H9 (cell line): ENCODE measurements at regions not wholly inside any gene's neighbourhood (a gene's known extent, or its start where the extent isn't known, plus 50 kb on each side); places are given as distances from the start of the nearest gene placed in this dataset.

Experiments used
- DNase-seq: peaks from one replicate; pipeline ENCODE4 v3.0.0-alpha.2; 2017
- H2AFZ ChIP-seq: one replicate; pipeline ENCODE4 v1.6.1; 2013; ENCODE audit warnings: mild to moderate bottlenecking, low read length, control low read depth, moderate library complexity
- H2AK5ac ChIP-seq: 2 replicates; pipeline ENCODE4 v1.6.1; 2013; ENCODE audit warnings: low read length, control low read depth, mixed read lengths; ENCODE audit not compliant: insufficient read length
- H2BK120ac ChIP-seq: one replicate; pipeline ENCODE4 v1.6.1; 2013; ENCODE audit warnings: low read depth, mild to moderate bottlenecking, low read length, control low read depth, inconsistent platforms; ENCODE audit not compliant: poor library complexity, severe bottlenecking
- H2BK12ac ChIP-seq: 2 replicates; pipeline ENCODE4 v1.6.1; 2013; ENCODE audit warnings: low read length, control low read depth, mixed read lengths, low read depth; ENCODE audit not compliant: insufficient read length
- H2BK15ac ChIP-seq: 2 replicates; pipeline ENCODE4 v1.6.1; 2013; ENCODE audit warnings: low read depth, low read length, control low read depth
- H2BK20ac ChIP-seq: one replicate; pipeline ENCODE4 v1.6.1; 2013; ENCODE audit warnings: low read depth, mild to moderate bottlenecking, low read length, control low read depth, inconsistent platforms; ENCODE audit not compliant: poor library complexity, severe bottlenecking
- H2BK5ac ChIP-seq: 2 replicates; pipeline ENCODE4 v1.6.1; 2013; ENCODE audit warnings: low read length, control low read depth, mixed read lengths; ENCODE audit not compliant: insufficient read length
- H3K14ac ChIP-seq: 2 replicates; pipeline ENCODE4 v1.6.1; 2013; ENCODE audit warnings: low read length, control low read depth; ENCODE audit not compliant: insufficient read depth
- H3K18ac ChIP-seq: 2 replicates; pipeline ENCODE4 v1.6.1; 2013; ENCODE audit warnings: low read depth, mild to moderate bottlenecking, mixed read lengths, low read length, control low read depth; ENCODE audit not compliant: insufficient read length
- H3K23ac ChIP-seq: 2 replicates; pipeline ENCODE4 v1.6.1; 2013; ENCODE audit warnings: low read length, control low read depth, mixed read lengths, low read depth; ENCODE audit not compliant: insufficient read length
- H3K23me2 ChIP-seq: 2 replicates; pipeline ENCODE4 v1.6.1; 2013; ENCODE audit warnings: low read depth, mild to moderate bottlenecking, mixed read lengths, low read length, control low read depth; ENCODE audit not compliant: insufficient read length, poor library complexity, severe bottlenecking
- H3K27ac ChIP-seq: 2 replicates; pipeline ENCODE4 v1.5.1; 2013; ENCODE audit warnings: low read length, control low read depth, mixed read lengths, low read depth; ENCODE audit not compliant: insufficient read length
- H3K27me3 ChIP-seq: 2 replicates; pipeline ENCODE4 v1.6.1; 2013; ENCODE audit warnings: low read length, control low read depth, inconsistent platforms; ENCODE audit not compliant: insufficient read depth
- H3K4ac ChIP-seq: 2 replicates; pipeline ENCODE4 v1.6.1; 2013; ENCODE audit warnings: low read depth, mild to moderate bottlenecking, control low read depth, inconsistent platforms, low read length, moderate library complexity
- H3K4me1 ChIP-seq: 2 replicates; pipeline ENCODE4 v1.6.1; 2013; ENCODE audit warnings: low read length, control low read depth, inconsistent platforms; ENCODE audit not compliant: insufficient read depth
- H3K4me2 ChIP-seq: 2 replicates; pipeline ENCODE4 v1.6.1; 2013; ENCODE audit warnings: low read length, control low read depth, mixed read lengths; ENCODE audit not compliant: insufficient read length, insufficient read depth
- H3K56ac ChIP-seq: 2 replicates; pipeline ENCODE4 v1.6.1; 2013; ENCODE audit warnings: low read depth, mild to moderate bottlenecking, mixed read lengths, low read length, control low read depth; ENCODE audit not compliant: insufficient read length
- H3K79me1 ChIP-seq: 2 replicates; pipeline ENCODE4 v1.6.1; 2013; ENCODE audit warnings: low read depth, mild to moderate bottlenecking, moderate library complexity, low read length, control low read depth, inconsistent platforms; ENCODE audit not compliant: insufficient read depth, poor library complexity, severe bottlenecking
- H3K79me2 ChIP-seq: 2 replicates; pipeline ENCODE4 v1.6.1; 2013; ENCODE audit warnings: low read length, control low read depth, inconsistent platforms; ENCODE audit not compliant: insufficient read depth
- H3K9ac ChIP-seq: 2 replicates; pipeline ENCODE4 v1.6.1; 2013; ENCODE audit warnings: low read length, control low read depth, mixed read lengths; ENCODE audit not compliant: insufficient read length; ENCODE audit errors: extremely low read depth
- H3K9me3 ChIP-seq: one replicate; pipeline ENCODE4 v1.6.1; 2013; ENCODE audit warnings: low read depth, low read length, inconsistent platforms; ENCODE audit not compliant: control insufficient read depth
- H3T11ph ChIP-seq: one replicate; pipeline ENCODE4 v1.6.1; 2013; ENCODE audit warnings: mild to moderate bottlenecking, low read length, control low read depth, inconsistent platforms
- H4K20me1 ChIP-seq: one replicate; pipeline ENCODE4 v1.6.1; 2013; ENCODE audit not compliant: control insufficient read depth, insufficient read length, insufficient read depth
- H4K5ac ChIP-seq: 2 replicates; pipeline ENCODE4 v1.6.1; 2013; ENCODE audit warnings: low read depth, mild to moderate bottlenecking, mixed read lengths, low read length, control low read depth; ENCODE audit not compliant: insufficient read length
- H4K8ac ChIP-seq: replicated peaks from 2 replicates; pipeline ENCODE4 v1.6.1; 2013; ENCODE audit warnings: low read length, control low read depth, mixed read lengths, low read depth; ENCODE audit not compliant: insufficient read length
- H4K91ac ChIP-seq: 2 replicates; pipeline ENCODE4 v1.6.1; 2013; ENCODE audit warnings: low read depth, mild to moderate bottlenecking, moderate library complexity, mixed read lengths, low read length, control low read depth; ENCODE audit not compliant: insufficient read length
- H3K27ac Mint-ChIP-seq, 3 experiments: 2 replicates in 2 of 3; 3 replicates in 1 of 3; pipeline ENCODE4 v1.8.0; 2020 to 2021; ENCODE audit warnings: mixed read lengths in 3 of 3, mild to moderate bottlenecking in 1 of 3, moderate library complexity in 1 of 3
- H3K27me3 Mint-ChIP-seq: 2 replicates; pipeline ENCODE4 v1.8.0; 2021; ENCODE audit warnings: low read depth, mild to moderate bottlenecking, moderate library complexity, mixed read lengths
- H3K36me3 Mint-ChIP-seq, 3 experiments: 2 replicates in 2 of 3; 3 replicates in 1 of 3; pipeline ENCODE4 v1.8.0; 2020 to 2021; ENCODE audit warnings: low read depth in 3 of 3, mixed read lengths in 3 of 3; ENCODE audit not compliant: insufficient read depth in 1 of 3
- H3K4me1 Mint-ChIP-seq, 2 experiments: 2 replicates each; pipeline ENCODE4 v1.8.0; 2020; ENCODE audit warnings: mixed read lengths in 2 of 2
- H3K4me3 Mint-ChIP-seq, 2 experiments: 2 replicates in 1 of 2; 3 replicates in 1 of 2; pipeline ENCODE4 v1.8.0; 2020 to 2021; ENCODE audit warnings: mild to moderate bottlenecking in 2 of 2, mixed read lengths in 2 of 2, moderate library complexity in 1 of 2
- H3K9me3 Mint-ChIP-seq, 2 experiments: 2 replicates in 1 of 2; 3 replicates in 1 of 2; pipeline ENCODE4 v1.8.0; 2020; ENCODE audit warnings: mild to moderate bottlenecking in 2 of 2, mixed read lengths in 2 of 2, moderate library complexity in 1 of 2
- WGBS: extraction: QIAGEN DNeasy Blood & Tissue Kit; methylation state at CpG from one replicate; pipeline ENCODE4 v1.1.7; 2013; ENCODE audit warnings: missing lambda C conversion rate, low lambda C conversion rate, mixed read lengths; ENCODE audit not compliant: insufficient read length; ENCODE audit errors: extremely low coverage; 5-methylcytosine and 5-hydroxymethylcytosine counted together
- TF ChIP-seq, protein P1 (sequence below): fragments of 200-600 bp; sonication (generic); conservative IDR thresholded peaks from 3 replicates; pipeline ENCODE4 v1.8.0; 2021; ENCODE audit warnings: antibody characterized with exemption, mild to moderate bottlenecking

DNA sequence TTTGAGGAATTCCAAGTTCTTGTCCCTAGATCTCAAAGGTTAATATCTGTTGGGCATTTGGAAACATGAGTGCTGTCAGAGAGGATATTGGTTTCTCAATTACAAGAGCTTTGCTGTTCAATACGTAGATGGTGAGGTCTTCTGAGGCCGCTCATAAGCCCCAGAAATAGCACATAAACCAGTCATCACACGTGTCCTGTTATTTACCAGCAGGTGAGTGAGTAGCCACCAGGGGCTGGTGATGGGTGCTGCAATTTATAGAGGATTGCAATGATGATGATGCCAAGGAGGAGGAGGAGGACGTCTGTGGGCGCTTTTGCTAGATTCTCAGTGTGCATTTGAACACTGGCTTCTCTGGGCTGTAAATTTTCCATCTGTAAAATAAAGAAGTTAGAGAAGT is 89.0 kb downstream of the SALL1 start:
- Mint-ChIP-seq H3K4me1 (peaks cover 0 to 14% of the 10 kb centered on the region in 2 experiments; a peak in 3 of 4 replicates), H3K9me3 (no peaks in the 10 kb centered on the region), H3K36me3 (no peaks in the 10 kb centered on the region), H3K27ac (no peak overlapping the region), H3K27me3 (peaks cover 9% of the 10 kb centered on the region), H3K4me3 (no peak overlapping the region)
- Histone ChIP-seq H3K9me3 (no peaks in the 10 kb centered on the region), H3K79me2 (no peaks in the 10 kb centered on the region), H2BK120ac (no peak overlapping the region), H3K56ac (no peak overlapping the region), H2AFZ (no peak overlapping the region), H2AK5ac (no peak overlapping the region), H3K4ac (no peak overlapping the region), H4K91ac (no peak overlapping the region), H4K5ac (no peak overlapping the region), H3K4me2 (no peak overlapping the region), H3K23ac (no peak overlapping the region), H3K14ac (no peak overlapping the region), H4K8ac (no peak overlapping the region), H3K23me2 (no peaks in the 10 kb centered on the region), H2BK12ac (no peak overlapping the region), H3K79me1 (no peaks in the 10 kb centered on the region), H2BK15ac (no peak overlapping the region), H3K27me3 (no peaks in the 10 kb centered on the region), H2BK5ac (no peak overlapping the region), H3K4me1 (peaks cover 2% of the 10 kb centered on the region; the same call in 1 of the 2 replicates), H2BK20ac (no peak overlapping the region), H3K9ac (no peak overlapping the region), H4K20me1 (no peaks in the 10 kb centered on the region), H3T11ph (no peak overlapping the region), H3K27ac (no peak overlapping the region), H3K18ac (no peak overlapping the region)
- TF ChIP-seq, protein P1, sequence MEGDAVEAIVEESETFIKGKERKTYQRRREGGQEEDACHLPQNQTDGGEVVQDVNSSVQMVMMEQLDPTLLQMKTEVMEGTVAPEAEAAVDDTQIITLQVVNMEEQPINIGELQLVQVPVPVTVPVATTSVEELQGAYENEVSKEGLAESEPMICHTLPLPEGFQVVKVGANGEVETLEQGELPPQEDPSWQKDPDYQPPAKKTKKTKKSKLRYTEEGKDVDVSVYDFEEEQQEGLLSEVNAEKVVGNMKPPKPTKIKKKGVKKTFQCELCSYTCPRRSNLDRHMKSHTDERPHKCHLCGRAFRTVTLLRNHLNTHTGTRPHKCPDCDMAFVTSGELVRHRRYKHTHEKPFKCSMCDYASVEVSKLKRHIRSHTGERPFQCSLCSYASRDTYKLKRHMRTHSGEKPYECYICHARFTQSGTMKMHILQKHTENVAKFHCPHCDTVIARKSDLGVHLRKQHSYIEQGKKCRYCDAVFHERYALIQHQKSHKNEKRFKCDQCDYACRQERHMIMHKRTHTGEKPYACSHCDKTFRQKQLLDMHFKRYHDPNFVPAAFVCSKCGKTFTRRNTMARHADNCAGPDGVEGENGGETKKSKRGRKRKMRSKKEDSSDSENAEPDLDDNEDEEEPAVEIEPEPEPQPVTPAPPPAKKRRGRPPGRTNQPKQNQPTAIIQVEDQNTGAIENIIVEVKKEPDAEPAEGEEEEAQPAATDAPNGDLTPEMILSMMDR: no peak; the same call in 2 of the 3 replicates
- no CpG with 5 or more reads among the region's 5 CpGs for WGBS
- no peak for DNase-seq
